ENCODE measurements at regions not wholly inside any gene's neighbourhood (a gene's known extent, or its start where the extent isn't known, plus 50 kb on each side); places are given as distances from the start of the nearest gene placed in this dataset.

DNA sequence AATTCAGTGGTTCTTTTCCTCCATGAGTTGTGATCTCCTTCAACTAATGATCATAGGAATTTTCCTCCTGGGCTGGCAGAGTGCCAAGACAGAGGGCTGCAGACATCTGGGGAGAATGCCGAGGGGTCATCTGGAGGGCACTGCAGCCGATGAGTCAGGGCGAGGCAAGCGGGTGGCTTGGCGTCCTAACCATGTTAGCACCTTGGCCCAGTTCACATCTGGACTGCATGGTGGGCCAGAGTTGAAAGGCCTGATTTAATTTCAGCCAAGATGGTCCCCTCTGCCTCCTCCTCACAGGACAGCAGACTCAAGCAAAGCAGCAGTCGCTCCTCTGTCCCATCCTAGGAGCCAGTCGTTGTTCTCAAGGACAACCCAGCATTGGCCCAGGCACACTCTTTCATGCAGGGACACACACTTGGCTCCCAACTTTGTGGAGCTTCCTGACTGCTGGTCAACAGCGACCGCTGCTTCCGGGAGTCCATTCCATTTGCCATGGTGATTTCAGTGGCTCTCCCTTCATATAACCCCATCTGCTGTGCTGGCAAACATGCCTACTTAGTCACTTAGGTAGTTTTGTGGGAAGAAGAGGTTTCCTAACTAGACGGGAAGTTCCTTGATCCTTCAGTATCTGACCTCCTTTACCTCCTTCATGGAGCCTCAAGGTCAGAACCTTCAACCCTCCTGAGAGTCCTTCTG, 161.8 kb downstream of the TTC8 start:
- DNase-seq: peak; percentile 83

DNA sequence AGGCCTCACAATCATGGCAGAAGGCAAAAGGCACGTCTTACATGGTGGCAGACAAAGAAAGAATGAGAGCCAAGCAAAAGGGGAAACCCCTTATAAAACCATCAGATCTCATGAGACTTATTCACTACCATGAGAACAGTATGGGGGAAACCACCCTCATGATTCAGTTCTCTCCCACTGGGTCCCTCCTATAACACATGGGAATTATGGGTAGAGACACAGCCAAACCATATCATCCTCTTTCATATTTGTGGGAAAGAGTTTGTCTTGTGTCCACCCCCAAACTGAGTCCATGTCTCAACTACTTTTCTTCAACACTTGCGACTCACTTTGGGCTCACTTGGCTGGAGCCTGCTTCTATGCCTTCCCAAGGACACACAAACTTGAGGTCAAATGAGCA, 162.5 kb downstream of the TTC8 start:
- peak; percentile 58 for DNase-seq

DNA sequence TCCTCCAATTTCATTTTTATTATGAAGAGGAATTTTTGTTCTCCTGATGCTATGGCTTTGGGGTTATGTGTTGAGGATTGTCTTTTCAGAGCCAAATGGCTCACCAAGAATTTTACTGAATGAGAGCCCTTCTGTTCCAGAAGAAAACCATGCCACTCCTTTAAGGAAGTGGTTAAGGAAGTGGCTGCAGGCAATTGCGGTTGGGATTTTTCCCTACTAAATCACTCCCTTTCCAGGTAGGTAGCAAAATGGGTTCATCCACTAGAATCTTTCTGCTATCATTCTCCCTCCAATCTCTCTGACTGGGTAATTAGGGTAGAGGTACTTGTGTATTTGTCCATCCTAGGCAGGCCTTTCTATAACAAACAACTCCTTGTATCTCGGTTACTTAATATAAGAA, 163.1 kb downstream of the TTC8 start:
- DNase-seq: no peak

DNA sequence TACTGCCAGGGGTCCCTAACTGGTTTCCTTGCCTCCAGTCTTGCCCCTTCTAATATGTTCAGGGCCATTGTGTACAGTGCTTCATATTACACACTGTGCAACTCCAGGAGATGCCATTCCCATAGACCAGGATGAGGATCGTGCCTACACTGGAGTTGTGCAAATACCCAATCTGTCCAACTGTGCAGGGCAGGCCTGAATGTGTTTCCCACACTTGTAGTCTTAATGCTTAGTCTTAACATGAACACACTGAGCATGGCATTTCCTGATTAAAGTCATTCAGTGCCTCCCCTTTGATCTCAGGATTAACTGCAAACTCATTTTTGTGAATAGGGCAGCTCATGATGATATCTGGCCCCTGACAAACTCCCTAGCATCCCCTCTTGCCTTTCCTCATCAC, 165.5 kb downstream of the TTC8 start:
- no peak for DNase-seq

DNA sequence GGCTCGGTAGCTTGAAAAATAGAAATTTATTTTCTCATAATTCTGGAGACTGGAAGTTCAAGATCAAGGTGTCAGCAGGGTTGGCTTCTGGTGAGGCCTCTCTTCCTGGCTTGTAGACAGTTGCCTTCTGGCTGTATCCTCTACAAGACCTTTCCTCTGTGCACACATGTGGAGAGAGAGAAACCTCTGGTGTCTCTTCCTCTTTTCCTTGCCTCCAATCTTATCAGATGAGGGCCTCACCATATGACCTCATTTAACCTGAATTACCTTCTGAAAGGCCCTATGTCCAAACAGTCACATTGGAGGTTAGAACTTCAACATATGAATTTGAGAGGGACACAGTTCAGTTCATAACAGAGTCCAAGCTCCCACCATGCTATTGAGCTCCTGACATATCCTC, 166.4 kb downstream of the TTC8 start:
- DNase-seq: no peak

DNA sequence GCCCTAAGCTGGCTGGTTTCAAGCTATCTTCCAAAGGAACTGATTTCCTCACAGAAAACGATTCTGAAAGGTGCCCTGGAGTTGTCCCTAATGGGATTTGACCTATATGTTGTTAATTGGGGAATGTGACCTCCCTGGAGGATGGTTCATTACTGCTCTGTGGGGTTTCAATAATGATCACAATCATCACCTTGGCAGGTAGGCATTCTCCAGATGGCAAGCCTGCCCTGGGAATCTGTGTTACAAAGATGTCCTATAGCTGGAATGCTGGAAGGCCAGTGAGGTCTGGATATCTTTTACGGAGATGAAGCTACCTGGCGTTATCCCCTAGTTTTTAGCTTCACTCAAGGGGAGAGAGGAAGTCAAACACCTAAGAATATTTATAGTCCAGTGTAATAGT, 167.6 kb downstream of the TTC8 start:
- no peak for DNase-seq

DNA sequence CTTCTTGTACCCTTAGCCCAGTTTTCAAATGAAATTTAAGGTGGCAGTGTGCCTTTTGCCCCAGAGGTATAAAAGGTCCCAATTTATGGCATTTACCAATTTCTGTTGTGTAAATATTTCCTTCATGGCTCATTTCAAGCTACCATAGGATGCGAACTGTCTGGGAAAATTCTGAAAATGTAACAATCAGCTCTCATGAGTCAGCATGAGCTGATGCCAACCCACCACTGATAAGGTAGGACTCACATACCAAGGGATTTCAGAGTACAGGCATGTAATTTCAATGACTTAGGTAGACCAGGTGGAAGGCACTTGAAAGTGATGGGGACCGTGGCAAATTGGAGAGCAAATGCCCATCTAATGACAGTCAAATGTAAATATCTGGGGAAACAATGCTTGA, 169.5 kb downstream of the TTC8 start:
- peak; percentile 52 for DNase-seq

DNA sequence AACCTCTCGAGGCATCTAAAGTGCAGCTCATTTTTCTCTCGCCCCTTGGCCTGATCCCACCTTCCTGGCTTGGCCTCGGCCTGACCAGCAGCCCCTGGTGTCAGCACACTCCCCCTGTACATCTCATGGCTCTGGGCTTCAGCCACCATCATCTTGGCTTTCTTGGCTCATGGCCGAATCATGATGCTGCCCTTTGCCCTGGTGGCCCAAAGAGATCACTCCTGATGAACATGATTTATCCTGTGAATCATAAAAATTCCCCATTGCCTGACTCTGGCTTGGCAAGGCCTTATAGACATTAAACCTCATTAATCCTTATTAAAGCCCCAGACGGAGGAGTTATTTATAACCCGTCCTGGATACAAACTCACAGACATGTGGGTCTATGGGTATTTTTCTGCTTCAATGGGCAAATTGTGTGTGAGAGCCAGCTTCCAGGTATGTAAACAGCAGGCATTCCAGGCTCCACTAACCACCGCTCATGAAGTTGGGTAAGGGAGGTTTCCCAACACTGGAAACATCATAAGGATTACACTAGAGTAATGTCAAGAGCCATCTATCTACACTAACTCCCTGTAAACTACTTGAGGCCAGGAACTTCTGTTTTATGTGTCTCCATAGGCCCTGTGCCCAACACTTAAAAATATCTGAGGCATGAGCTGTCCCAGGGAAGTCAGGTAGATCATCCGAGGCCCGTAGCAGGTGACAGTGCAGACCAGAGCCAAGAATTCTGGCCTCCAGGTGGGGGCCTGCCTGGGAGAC, 171.2 kb downstream of the TTC8 start:
- peak; percentile 84 for DNase-seq

DNA sequence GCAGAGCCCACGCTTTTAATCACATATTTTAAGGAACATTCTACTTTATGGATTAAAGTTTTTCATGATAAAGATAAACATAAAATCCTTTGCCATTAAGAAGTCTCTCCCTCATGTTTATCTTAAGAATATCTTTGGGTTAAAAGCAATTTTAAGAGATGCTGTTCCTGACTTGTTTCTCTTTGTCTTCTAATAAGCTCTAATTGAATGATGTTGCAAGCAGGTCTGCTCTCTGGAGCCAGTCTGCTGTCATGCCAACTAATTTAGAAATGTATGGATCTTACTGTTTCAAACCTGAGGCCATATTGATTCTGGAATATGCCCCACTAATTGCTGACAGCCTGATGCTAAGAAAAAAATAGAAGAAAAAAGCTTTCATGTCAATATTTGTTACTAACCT, 173.6 kb downstream of the TTC8 start:
- DNase-seq: no peak

DNA sequence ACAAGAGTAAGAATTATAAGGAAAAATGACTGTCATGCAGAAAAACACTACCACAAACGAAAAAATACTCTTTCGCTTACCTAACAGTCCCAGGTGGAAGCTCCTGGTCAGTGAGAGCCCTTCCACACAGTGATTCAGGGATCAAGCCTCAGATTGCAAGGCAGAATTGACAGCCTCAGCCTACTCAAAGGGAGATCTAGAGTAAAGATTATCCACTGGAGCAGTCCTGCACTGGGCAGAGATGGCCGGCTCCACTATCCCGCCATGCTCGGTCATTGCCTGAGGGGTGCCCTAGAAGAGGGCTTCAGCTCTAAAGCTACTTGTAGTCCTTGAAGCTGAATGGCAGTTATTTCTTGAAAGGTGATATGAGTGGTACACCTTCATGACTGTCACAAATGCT, 174.7 kb downstream of the TTC8 start:
- no peak for DNase-seq

DNA sequence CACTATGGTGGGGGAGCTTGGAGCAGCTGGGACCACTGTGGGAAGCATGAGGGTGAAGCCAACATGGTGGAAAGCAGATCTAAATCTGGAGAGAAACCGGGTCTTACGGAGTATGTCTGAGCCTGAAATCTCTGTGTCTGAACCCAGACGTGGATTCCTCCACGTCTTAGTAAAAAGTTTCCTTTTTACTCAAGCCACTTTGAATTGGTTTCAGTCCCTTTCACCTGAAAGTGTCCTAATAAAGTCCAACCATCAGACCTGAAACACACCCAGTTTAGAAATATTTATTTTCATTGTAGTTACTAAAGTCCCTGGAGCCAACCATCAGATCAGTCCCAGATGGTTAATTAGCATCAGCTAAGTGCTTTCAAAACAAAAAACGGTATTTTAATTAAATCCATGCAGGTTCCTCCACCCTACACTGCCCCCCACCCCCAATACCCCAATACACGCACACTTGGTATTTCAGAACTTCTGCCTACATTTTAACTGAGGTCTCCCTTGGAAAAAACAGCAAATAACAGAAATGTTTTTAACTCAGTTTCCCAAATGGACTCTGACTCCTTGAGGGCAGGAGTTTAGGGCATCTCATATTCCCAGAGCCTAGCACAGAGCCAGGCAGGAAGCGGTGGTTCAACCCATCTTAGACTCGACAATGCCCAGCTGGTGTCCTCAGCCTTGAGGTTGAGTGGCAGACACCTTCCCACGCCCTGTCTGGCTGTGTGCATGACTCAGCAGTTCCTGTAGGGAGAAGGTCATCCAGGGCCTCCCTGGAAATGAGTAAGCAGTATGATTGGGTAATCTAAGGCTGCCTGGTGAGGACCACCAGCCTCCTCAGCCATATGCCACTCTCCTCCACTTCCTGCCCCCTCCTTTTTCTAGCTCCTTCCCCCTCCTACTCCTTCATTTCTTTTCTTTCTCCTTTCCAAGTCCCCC, 175.8 kb downstream of the TTC8 start:
- peak; percentile 98 for DNase-seq

DNA sequence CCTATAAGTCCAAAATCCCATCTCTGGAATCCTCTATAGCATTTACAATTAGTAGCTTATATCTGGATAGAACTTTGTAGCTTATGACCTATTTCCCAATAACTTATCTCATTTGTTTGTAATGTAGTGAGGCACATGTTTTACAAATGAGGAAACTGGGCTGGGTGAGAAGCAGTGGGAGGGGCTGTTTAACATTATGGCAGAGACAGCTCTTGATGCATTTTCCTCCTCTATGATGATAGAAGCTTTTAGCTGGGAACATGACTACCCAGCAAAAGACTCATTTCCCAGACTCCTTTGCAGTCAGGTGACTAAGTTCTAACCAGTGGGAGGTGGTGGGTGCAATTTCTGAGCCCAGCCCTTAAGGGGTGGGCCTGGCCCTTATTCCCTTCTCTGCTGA, 179.7 kb downstream of the TTC8 start:
- DNase-seq: peak; percentile 49

DNA sequence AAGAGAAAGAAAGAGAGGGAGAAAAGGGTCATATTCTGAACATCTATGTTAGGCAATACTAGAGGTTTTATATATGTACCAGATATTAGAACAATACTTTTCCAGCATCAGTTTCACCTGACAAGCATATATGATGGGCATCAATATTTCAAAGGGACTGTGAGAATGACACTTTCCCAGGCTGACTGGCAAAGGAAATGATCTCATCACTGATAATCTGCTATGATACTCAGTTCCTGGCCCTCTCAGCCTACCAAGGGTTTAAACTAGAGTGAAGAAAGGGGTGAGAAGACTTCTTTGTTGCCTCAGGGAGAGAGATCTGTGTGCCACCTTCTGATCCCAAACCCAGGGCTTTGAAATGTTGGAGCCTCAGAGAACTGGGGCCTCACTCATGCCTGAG, 183.5 kb downstream of the TTC8 start:
- DNase-seq: no peak

DNA sequence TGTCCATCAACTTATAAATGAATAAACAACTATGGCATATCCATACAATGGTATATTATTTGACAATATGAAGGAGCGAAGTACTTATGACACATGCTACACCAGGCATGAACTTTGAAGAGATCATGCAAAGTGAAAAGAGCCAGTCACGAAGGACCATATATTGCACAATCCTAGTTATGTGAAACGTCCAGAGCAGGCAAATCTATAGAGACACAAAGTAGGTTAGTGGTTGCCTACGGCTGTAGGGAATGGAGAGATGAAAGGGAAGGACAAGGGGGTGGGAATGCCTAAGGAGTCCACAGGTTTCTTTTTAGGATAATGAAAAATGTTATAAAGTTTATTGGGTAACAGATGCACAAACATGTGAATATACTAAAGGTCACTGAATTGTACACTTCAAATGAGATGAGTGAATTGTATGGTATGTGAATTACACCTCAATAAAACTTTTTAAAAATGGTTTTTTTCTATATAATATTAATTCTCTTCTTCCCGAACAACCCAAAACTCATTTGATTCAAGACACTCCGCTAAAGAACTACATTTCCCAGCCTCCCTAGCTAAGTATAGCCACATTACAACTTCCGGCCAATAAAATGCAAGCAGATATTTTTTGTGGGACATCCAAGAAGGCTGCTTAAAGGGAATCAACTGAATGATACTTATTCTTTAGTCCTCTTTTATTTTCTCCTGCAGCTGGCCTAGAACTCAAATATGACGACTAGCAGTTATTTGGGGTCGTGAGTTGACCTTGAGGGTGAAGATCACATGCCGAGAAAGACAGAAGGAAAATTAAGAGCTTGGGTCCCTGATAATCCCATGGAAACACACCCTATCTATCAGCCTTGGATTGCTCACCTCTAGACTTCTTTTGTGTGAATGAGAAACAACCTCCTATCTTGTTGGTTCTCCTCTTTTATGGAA, 187.2 kb downstream of the TTC8 start:
- no peak for DNase-seq

DNA sequence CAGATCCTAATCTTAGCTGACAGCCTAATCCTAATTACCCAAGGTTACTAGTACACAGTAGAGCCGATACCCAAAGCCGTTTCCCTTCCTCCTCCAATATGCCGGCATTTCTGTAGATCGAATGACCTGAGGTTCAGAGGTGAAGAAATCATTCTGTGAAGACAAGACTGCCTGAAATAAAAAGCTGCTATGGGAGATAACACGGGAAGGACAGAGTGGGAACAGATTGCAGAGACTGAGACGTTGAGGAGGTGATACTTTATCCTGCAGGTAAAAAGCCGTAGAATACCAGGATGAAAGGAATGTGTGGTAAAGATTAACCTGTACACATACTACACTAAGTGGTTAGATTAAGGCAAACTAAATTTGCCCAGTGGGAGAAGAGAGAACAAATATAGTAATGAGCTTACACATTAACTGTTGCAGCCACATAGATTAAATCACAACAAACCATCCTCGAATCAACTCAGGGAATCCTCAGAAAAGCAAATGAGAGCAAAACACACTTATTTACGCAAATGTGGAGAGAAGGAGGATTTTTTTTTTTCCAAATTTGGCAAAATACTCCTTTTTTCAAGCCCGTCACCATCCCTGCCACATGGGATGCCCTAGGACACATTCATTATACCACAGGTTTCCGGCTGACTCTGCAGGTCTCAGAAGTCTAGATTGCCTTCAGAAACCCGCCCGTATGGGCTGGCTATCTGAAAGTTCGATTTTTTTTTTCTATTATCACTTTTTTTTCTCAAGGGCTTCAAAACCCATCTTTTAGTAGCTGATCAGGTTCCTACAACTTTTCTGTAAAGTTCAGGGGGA, 188.0 kb downstream of the TTC8 start:
- DNase-seq: no peak

DNA sequence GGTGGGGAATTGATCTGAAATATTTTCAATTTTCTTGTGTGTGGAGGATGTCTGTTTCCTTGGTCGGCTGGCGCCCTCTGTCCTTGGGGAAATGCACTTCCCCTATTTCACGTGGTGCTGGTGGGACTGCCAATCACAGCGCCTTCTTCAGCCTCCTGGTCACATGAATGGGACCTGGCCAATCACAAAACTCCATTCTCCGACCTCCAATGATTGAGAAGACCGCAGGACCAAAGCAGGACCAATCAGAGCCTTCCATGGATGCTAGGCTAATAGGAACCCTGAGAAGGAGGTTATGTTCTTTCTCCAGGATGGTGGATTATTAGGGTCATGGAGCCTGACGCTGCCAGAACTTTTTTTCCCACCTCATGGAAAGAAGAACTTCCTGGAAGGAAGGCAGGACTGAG, 188.7 kb downstream of the TTC8 start:
- peak; percentile 29 for DNase-seq

DNA sequence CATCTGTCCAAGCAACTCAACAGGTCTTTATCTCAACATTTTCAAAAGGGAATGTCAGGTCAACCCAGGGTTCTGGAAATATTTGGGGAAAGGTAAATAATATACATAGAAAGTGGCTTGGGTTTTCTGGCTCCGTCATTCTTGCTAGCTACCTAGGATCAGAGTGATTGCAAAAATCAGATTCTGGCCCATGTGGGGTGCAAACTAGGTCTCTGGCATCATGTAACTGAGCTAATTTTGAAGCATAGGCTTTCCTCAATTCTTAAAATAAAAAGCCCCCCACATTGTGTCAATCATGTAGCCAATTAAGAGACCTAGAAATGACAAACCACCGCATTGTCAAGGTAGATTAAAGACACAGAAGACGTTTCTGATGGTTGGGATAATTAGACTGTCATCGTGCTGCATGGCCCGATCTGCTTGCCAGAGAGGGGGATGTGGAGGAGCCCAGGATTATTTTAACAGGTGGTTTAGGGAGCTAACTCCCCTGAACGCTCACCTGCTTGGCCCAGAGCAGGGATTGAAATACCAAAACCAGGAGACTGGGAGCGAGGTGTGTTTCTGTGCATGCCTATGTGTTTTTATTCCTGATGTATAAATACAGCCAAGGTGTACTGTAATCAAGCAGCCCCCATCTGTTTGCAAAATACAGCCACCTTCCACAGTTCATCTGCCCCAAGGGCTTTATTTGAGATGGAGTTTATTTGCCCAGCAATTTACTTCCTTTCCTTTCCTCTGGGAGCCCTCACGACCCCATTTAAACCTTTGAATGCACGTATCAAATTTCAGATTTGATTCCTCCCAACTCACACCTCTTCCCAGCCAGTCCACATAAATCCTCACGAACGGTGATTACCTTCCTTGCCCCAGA, 189.5 kb downstream of the TTC8 start:
- DNase-seq: no peak

DNA sequence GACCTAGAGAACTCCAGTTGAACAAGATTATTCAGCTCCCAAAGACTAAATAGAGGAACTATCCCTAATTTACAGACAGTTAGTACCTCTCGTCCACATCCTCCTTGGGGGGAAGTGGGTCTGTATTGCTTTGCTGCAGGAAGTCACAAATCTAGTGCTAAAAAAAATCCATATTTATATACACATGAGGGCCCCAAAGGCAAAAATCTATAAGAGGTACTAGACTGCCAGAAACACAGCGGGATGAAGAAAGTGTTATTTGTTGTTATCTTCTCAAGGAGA, 190.1 kb downstream of the TTC8 start:
- DNase-seq: no peak

DNA sequence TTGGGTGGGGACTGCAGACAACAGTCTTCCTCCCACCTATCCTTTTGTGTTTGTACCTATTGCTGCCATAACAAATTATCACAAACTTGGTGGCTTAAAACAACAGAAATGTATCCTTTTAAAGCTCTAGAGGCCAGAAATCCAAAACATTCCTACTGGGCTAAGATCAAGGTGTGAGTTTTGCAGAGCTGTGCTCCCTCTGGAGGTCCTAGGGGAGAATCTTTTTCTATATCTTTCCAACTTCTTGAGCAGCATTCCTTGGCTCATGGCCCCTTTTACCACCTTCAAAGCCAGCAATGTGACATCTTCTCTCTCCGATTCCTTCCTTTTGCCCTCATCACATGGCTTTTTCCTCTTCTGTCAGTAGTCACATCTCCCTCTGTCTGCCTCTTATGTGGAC, 190.6 kb downstream of the TTC8 start:
- DNase-seq: no peak

DNA sequence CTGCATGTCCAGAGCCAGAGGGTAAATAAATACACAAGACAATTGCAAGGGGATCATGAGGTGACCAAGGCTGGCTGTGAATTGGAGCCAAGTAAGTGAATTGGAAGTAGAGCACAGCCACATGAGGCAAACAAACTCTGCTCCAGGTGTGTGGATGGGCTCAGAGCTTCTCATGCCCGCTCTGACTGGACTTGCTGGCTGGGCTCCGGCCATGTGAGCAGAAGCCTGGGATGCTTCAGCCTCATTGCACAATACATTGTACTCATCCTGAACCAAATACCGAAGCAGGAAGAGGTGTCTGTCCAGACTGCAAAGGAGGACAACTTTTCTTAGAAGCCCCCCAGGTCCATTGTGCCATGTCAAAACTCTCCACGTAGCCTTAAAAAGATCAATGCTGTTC, 193.0 kb downstream of the TTC8 start:
- DNase-seq: no peak

DNA sequence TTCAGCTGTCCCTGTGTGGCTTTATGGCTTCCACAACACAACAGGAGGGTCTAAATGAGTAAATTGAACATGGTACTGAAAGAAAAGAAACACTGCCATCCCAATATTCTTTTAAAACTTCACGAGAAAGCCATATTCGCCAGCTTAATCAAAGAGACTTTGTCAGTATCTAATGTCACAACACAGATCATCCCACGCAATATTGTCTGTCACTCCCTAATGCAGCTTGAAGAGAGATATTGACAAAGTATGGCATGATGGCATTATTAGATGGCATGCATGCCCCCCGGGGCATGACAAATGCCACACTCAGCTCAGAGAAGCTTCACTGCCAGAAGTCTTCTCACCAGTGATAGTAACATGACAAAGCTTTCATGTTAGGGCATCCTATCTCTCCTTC, 197.8 kb downstream of the TTC8 start:
- no peak for DNase-seq

Data from fibroblast of skin of right biceps (primary cell).